GM12878 (cell line): ENCODE measurements at regions not wholly inside any gene's neighbourhood (a gene's known extent, or its start where the extent isn't known, plus 50 kb on each side); places are given as distances from the start of the nearest gene placed in this dataset.

Source experiments
- BMI1 ChIP-seq: fragments of 450-650 bp; IDR thresholded peaks from 2 replicates; pipeline ENCODE4 v1.6.1; 2016; ENCODE audit warnings: mild to moderate bottlenecking, moderate library complexity, borderline replicate concordance
- CBX5 ChIP-seq: sonication (generic); IDR thresholded peaks from 2 replicates; pipeline ENCODE4 v1.6.1; 2016; ENCODE audit warnings: low read depth, moderate library complexity, mild to moderate bottlenecking, inconsistent platforms
- EP300 ChIP-seq, 2 experiments: fragments of 150-350 bp in 1 of 2; IDR thresholded peaks; 2 replicates each; pipeline ENCODE4 v1.6.1; 2011 to 2012; ENCODE audit warnings: low read depth in 2 of 2, low read length in 2 of 2, borderline replicate concordance in 1 of 2, improper control_type of control experiment in 1 of 2, inconsistent platforms in 1 of 2; ENCODE audit not compliant: control insufficient read depth in 1 of 2
- IKZF1 ChIP-seq: fragments of 450-650 bp; conservative IDR thresholded peaks from 2 replicates; pipeline ENCODE4 v1.6.1; 2017; ENCODE audit warnings: antibody characterized with exemption, mild to moderate bottlenecking
- JUND ChIP-seq: IDR thresholded peaks from 2 replicates; pipeline ENCODE4 v1.6.1; 2012; ENCODE audit warnings: low read depth, mild to moderate bottlenecking, low read length, improper control_type of control experiment, moderate library complexity
- MEF2B ChIP-seq: fragments of 450-650 bp; IDR thresholded peaks from 2 replicates; pipeline ENCODE4 v1.6.1; 2018; ENCODE audit warnings: mild to moderate bottlenecking, moderate library complexity; ENCODE audit not compliant: partially characterized antibody, poor library complexity, severe bottlenecking
- MLLT1 ChIP-seq: fragments of 450-650 bp; IDR thresholded peaks from 2 replicates; pipeline ENCODE4 v1.6.1; 2016; ENCODE audit warnings: mild to moderate bottlenecking
- NKRF ChIP-seq: fragments of 450-650 bp; conservative IDR thresholded peaks from 2 replicates; pipeline ENCODE4 v1.6.1; 2017; ENCODE audit warnings: mild to moderate bottlenecking, moderate library complexity
- NR2F1 ChIP-seq: fragments of 450-650 bp; conservative IDR thresholded peaks from 2 replicates; pipeline ENCODE4 v1.6.1; 2017; ENCODE audit warnings: mild to moderate bottlenecking
- NRF1 ChIP-seq: conservative IDR thresholded peaks from 2 replicates; pipeline ENCODE4 v1.6.1; 2011; ENCODE audit warnings: mild to moderate bottlenecking, low read depth, low read length, improper control_type of control experiment
- RBBP5 ChIP-seq: fragments of 200-600 bp; sonication (generic); conservative IDR thresholded peaks from 2 replicates; pipeline ENCODE4 v1.6.1; 2016
- SMARCA5 ChIP-seq: fragments of 450-650 bp; IDR thresholded peaks from 2 replicates; pipeline ENCODE4 v1.6.1; 2017; ENCODE audit warnings: mild to moderate bottlenecking
- TAF1 ChIP-seq: IDR thresholded peaks from 2 replicates; pipeline ENCODE4 v1.6.1; 2011; ENCODE audit warnings: mild to moderate bottlenecking, low read depth, low read length, borderline replicate concordance
- ZNF24 ChIP-seq: fragments of 450-650 bp; IDR thresholded peaks from 2 replicates; pipeline ENCODE4 v1.6.1; 2017; ENCODE audit warnings: antibody characterized with exemption, mild to moderate bottlenecking
- TF ChIP-seq, protein P1 (sequence below): IDR thresholded peaks from 2 replicates; pipeline ENCODE4 v1.6.1; 2012; ENCODE audit warnings: improper control_type of control experiment, low read depth, low read length; ENCODE audit not compliant: insufficient replicate concordance
- TF ChIP-seq, protein P2 (sequence below): IDR thresholded peaks from 2 replicates; pipeline ENCODE4 v1.6.1; 2012; ENCODE audit warnings: low read depth, low read length, improper control_type of control experiment

DNA sequence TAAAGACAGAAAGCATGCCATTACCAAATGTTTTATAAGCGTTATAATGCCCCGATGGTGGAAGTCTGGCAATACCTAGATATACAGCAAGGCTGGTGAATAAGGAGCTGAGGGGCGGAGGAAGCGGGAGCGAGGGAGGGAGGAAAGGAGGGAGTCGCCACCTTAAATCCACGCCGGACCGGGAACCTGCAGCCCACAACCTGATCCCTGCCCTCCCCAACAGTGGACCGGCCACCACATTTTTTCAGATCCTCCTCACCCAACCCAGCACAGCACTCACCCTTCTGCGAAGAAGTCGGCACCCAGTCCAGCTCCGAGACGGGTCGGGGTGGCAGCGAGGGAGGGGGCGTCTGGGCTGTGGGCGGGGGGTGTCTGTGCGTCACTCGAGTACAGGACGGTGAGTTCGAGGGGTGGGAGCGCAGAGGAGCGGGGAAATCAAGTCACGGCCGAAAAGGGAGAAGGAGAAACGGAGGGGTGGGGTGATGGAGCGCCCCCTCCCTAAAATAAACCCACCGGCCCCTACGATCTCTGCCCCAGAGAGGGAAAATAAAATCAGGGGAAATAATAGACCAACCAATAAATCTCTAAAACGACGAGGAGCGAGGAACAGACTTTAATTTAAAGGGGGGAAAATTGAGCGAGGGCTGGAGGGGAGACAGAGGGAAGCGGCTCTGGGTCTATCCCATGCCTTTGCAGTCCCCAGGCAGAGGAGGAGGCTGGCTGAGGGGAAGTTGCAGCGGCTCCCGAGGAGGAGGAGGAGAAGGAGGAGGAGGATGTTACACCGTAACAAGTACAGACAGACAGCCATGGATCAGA is 96.5 kb upstream of the SERTAD2 start (continued):
- TF ChIP-seq, protein P1, sequence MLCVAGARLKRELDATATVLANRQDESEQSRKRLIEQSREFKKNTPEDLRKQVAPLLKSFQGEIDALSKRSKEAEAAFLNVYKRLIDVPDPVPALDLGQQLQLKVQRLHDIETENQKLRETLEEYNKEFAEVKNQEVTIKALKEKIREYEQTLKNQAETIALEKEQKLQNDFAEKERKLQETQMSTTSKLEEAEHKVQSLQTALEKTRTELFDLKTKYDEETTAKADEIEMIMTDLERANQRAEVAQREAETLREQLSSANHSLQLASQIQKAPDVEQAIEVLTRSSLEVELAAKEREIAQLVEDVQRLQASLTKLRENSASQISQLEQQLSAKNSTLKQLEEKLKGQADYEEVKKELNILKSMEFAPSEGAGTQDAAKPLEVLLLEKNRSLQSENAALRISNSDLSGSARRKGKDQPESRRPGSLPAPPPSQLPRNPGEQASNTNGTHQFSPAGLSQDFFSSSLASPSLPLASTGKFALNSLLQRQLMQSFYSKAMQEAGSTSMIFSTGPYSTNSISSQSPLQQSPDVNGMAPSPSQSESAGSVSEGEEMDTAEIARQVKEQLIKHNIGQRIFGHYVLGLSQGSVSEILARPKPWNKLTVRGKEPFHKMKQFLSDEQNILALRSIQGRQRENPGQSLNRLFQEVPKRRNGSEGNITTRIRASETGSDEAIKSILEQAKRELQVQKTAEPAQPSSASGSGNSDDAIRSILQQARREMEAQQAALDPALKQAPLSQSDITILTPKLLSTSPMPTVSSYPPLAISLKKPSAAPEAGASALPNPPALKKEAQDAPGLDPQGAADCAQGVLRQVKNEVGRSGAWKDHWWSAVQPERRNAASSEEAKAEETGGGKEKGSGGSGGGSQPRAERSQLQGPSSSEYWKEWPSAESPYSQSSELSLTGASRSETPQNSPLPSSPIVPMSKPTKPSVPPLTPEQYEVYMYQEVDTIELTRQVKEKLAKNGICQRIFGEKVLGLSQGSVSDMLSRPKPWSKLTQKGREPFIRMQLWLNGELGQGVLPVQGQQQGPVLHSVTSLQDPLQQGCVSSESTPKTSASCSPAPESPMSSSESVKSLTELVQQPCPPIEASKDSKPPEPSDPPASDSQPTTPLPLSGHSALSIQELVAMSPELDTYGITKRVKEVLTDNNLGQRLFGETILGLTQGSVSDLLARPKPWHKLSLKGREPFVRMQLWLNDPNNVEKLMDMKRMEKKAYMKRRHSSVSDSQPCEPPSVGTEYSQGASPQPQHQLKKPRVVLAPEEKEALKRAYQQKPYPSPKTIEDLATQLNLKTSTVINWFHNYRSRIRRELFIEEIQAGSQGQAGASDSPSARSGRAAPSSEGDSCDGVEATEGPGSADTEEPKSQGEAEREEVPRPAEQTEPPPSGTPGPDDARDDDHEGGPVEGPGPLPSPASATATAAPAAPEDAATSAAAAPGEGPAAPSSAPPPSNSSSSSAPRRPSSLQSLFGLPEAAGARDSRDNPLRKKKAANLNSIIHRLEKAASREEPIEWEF, result no peak
- TF ChIP-seq EP300 (IDR thresholded peaks at IDR 0.05; ENCODE audit: borderline replicate concordance in 1 of 2, control insufficient read depth in 1 of 2, low read depth in 2 of 2, low read length in 2 of 2), result no peak
- peak; percentile 75 for TF ChIP-seq SMARCA5
- no peak for TF ChIP-seq TAF1
- no peak; the same call in 1 of the 2 replicates for TF ChIP-seq CBX5
- peak; percentile 32 for TF ChIP-seq MLLT1
- TF ChIP-seq BMI1, result no peak
- peak; percentile 61; the same call in 1 of the 2 replicates for TF ChIP-seq NKRF
- TF ChIP-seq, protein P2, sequence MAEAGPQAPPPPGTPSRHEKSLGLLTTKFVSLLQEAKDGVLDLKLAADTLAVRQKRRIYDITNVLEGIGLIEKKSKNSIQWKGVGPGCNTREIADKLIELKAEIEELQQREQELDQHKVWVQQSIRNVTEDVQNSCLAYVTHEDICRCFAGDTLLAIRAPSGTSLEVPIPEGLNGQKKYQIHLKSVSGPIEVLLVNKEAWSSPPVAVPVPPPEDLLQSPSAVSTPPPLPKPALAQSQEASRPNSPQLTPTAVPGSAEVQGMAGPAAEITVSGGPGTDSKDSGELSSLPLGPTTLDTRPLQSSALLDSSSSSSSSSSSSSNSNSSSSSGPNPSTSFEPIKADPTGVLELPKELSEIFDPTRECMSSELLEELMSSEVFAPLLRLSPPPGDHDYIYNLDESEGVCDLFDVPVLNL, result no peak
- peak; percentile 36 for TF ChIP-seq MEF2B
- 0 out of 2 replicates have a peak, but pooled peaks have one; percentile 25 for TF ChIP-seq ZNF24
- peak; percentile 46 for TF ChIP-seq IKZF1
- TF ChIP-seq NR2F1, result 0 out of 2 replicates have a peak, but pooled peaks have one; percentile 26
- TF ChIP-seq NRF1, result no peak
- TF ChIP-seq RBBP5, result no peak
- no peak for TF ChIP-seq JUND
